ENCODE measurements at regions not wholly inside any gene's neighbourhood (a gene's known extent, or its start where the extent isn't known, plus 50 kb on each side); places are given as distances from the start of the nearest gene placed in this dataset.

DNA sequence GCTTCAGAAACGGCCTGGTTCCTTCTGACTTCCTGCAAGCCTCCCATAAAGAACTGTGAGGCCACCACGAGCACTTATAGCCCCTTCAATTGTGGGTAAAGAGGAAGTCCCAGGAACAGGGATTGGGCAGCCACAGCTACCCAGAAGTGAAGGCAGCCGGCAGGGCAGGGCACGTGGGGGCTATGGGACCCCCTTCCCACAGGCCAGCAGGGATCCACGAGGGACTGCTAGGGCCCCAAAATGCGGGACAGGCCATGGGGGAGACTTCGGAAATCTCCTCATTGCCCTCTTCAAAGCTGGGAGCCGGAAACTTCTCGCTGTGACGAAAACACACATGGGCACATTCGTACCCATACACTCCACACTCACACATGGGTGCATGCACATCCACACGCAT is 196.1 kb upstream of the SALL3 start:
- no peaks in the 10 kb centered on the region for H3K4me1 ChIP-seq (ENCODE audit: low read depth, poor library complexity, severe bottlenecking)
- no peak overlapping the region for H3K4me3 ChIP-seq (IDR thresholded peaks at IDR 0.05; ENCODE audit: insufficient read depth, low read depth, low read length)
- no peak overlapping the region for H3K9ac ChIP-seq
- no peaks in the 10 kb centered on the region for H3K27me3 ChIP-seq (ENCODE audit: insufficient read depth, low read depth)
- no peak overlapping the region for H2AFZ ChIP-seq (ENCODE audit: low read depth)
- TF ChIP-seq, protein P1, sequence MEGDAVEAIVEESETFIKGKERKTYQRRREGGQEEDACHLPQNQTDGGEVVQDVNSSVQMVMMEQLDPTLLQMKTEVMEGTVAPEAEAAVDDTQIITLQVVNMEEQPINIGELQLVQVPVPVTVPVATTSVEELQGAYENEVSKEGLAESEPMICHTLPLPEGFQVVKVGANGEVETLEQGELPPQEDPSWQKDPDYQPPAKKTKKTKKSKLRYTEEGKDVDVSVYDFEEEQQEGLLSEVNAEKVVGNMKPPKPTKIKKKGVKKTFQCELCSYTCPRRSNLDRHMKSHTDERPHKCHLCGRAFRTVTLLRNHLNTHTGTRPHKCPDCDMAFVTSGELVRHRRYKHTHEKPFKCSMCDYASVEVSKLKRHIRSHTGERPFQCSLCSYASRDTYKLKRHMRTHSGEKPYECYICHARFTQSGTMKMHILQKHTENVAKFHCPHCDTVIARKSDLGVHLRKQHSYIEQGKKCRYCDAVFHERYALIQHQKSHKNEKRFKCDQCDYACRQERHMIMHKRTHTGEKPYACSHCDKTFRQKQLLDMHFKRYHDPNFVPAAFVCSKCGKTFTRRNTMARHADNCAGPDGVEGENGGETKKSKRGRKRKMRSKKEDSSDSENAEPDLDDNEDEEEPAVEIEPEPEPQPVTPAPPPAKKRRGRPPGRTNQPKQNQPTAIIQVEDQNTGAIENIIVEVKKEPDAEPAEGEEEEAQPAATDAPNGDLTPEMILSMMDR (conservative IDR thresholded peaks at IDR 0.05; ENCODE audit: low read depth, low read length): no peak
- no peaks in the 10 kb centered on the region for H3K79me2 ChIP-seq (ENCODE audit: insufficient read depth, low read depth)
- no peak overlapping the region for H3K4me2 ChIP-seq
- H3K27ac ChIP-seq: no peak overlapping the region
- H4K20me1 ChIP-seq (ENCODE audit: insufficient read depth): no peaks in the 10 kb centered on the region
- no peaks in the 10 kb centered on the region for H3K36me3 ChIP-seq (ENCODE audit: insufficient read depth)

DNA sequence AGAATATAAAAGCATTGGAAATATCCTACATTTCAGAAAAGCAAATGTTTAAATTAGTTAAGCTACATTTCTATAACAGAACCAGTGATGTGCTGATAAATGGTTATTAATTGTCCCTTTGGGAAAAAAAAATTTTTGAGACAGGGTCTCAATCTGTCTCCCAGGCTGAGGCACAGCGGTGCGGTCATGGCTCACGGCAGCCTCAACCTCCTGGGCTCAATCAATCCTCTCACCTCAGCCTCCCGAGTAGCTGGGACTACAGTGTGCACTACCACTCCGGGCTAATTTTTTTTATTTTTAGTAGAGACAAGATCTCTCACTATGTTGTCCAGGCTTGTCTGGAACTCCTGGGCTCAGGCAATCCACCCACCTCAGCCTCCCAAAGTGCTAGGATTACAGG is 194.8 kb upstream of the SALL3 start:
- Histone ChIP-seq H3K4me2 (no peak overlapping the region), H4K20me1 (ENCODE audit: insufficient read depth) (no peaks in the 10 kb centered on the region), H3K27me3 (ENCODE audit: insufficient read depth, low read depth) (no peaks in the 10 kb centered on the region), H3K27ac (no peak overlapping the region), H3K9ac (no peak overlapping the region), H3K4me3 (IDR thresholded peaks at IDR 0.05; ENCODE audit: insufficient read depth, low read depth, low read length) (no peak overlapping the region), H3K36me3 (ENCODE audit: insufficient read depth) (no peaks in the 10 kb centered on the region), H2AFZ (ENCODE audit: low read depth) (no peak overlapping the region), H3K79me2 (ENCODE audit: insufficient read depth, low read depth) (no peaks in the 10 kb centered on the region), H3K4me1 (ENCODE audit: low read depth, poor library complexity, severe bottlenecking) (no peaks in the 10 kb centered on the region)
- TF ChIP-seq, protein P1 (conservative IDR thresholded peaks at IDR 0.05; ENCODE audit: low read depth, low read length): no peak

DNA sequence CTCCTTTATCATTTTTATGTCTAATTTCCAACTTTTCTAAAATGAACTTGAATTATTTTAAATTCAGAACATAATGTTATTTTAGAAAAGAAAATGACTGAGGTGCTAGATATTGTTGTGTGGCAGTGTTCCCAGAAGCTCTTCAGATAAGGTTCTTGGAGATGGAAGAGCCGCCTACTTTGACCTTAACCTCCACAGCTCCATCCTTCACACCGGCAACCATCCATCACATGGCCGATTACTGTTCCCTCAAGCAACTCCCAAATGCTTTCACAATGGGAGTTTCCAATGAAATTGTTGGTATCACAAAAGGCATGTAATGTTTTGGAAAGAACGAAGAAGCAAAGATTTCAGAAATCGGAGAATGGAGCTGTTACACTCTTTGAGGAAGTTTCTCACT is 193.9 kb upstream of the SALL3 start:
- Histone ChIP-seq H3K4me1 (ENCODE audit: low read depth, poor library complexity, severe bottlenecking) (no peaks in the 10 kb centered on the region), H3K27ac (no peak overlapping the region), H3K79me2 (ENCODE audit: insufficient read depth, low read depth) (no peaks in the 10 kb centered on the region), H3K27me3 (ENCODE audit: insufficient read depth, low read depth) (no peaks in the 10 kb centered on the region), H2AFZ (ENCODE audit: low read depth) (no peak overlapping the region), H3K4me3 (IDR thresholded peaks at IDR 0.05; ENCODE audit: insufficient read depth, low read depth, low read length) (no peak overlapping the region), H3K36me3 (ENCODE audit: insufficient read depth) (no peaks in the 10 kb centered on the region), H4K20me1 (ENCODE audit: insufficient read depth) (no peaks in the 10 kb centered on the region), H3K9ac (no peak overlapping the region), H3K4me2 (no peak overlapping the region)
- TF ChIP-seq, protein P1 (conservative IDR thresholded peaks at IDR 0.05; ENCODE audit: low read depth, low read length): no peak

DNA sequence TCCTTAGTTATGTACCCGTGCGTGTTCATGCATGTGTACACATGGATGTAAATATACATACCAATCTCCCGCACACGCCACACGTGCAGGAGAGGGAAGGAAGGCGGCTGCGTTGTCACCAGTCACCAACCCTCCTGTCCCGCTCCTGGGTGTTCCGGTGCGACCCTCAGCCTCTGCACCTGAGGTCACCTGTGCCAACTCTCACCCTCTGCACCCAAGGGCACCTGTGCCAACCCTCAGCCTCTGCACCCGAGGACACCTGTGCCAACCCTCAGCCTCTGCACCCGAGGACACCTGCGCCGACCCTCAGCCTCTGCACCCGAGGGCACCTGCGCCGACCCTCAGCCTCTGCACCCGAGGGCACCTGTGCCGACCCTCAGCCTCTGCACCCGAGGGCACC is 192.8 kb upstream of the SALL3 start:
- Histone ChIP-seq H3K36me3 (ENCODE audit: insufficient read depth) (no peaks in the 10 kb centered on the region), H3K27ac (no peak overlapping the region), H4K20me1 (ENCODE audit: insufficient read depth) (no peaks in the 10 kb centered on the region)

More for the DNA sequence above, 192.8 kb upstream of the SALL3 start:
- no peak overlapping the region for H3K4me3 ChIP-seq (IDR thresholded peaks at IDR 0.05; ENCODE audit: insufficient read depth, low read depth, low read length)
- TF ChIP-seq, protein P1 (conservative IDR thresholded peaks at IDR 0.05; ENCODE audit: low read depth, low read length): no peak
- H3K79me2 ChIP-seq (ENCODE audit: insufficient read depth, low read depth): no peaks in the 10 kb centered on the region
- no peaks in the 10 kb centered on the region for H3K27me3 ChIP-seq (ENCODE audit: insufficient read depth, low read depth)
- H3K4me1 ChIP-seq (ENCODE audit: low read depth, poor library complexity, severe bottlenecking): no peaks in the 10 kb centered on the region
- H2AFZ ChIP-seq (ENCODE audit: low read depth): no peak overlapping the region
- H3K4me2 ChIP-seq: no peak overlapping the region
- H3K9ac ChIP-seq: no peak overlapping the region

All from KMS-11 (cell line).